HL-60 (cell line): ENCODE measurements at regions not wholly inside any gene's neighbourhood (a gene's known extent, or its start where the extent isn't known, plus 50 kb on each side); places are given as distances from the start of the nearest gene placed in this dataset.

Experiments
- DNase-seq, 2 experiments: peaks; one replicate each; pipeline ENCODE4 v3.0.0-alpha.2; 2010 to 2020; ENCODE audit warnings: low read depth in 1 of 2, low spot score in 1 of 2
- H3K27ac ChIP-seq: fragments of 250-450 bp; sonication (Bioruptor Pico); replicated peaks from 2 replicates; pipeline ENCODE4 v1.5.1; 2020; ENCODE audit warnings: mild to moderate bottlenecking, moderate library complexity
- H3K27me3 ChIP-seq: fragments of 250-450 bp; sonication (Bioruptor Pico); 2 replicates; pipeline ENCODE4 v1.5.1; 2021; ENCODE audit warnings: mild to moderate bottlenecking, moderate library complexity; ENCODE audit not compliant: insufficient read depth, poor library complexity, severe bottlenecking
- H3K4me3 ChIP-seq: replicated peaks from 2 replicates; pipeline ENCODE4 v1.5.1; 2011; ENCODE audit warnings: mild to moderate bottlenecking, control low read depth, low read length; ENCODE audit not compliant: insufficient read depth
- CTCF ChIP-seq: IDR thresholded peaks from one replicate; pipeline ENCODE4 v1.5.1; 2011; ENCODE audit warnings: low read length, control low read depth, inconsistent platforms; ENCODE audit not compliant: insufficient read depth
- GABPA ChIP-seq: IDR thresholded peaks from 2 replicates; pipeline ENCODE4 v1.6.1; 2012; ENCODE audit warnings: low read depth
- POLR2AphosphoS5 ChIP-seq: IDR thresholded peaks from 2 replicates; pipeline ENCODE4 v1.6.1; 2012; ENCODE audit warnings: low read depth
- REST ChIP-seq: IDR thresholded peaks from 2 replicates; pipeline ENCODE4 v1.6.1; 2012; ENCODE audit warnings: low read depth; ENCODE audit not compliant: insufficient replicate concordance
- SPI1 ChIP-seq: IDR thresholded peaks from 2 replicates; pipeline ENCODE4 v1.6.1; 2012; ENCODE audit warnings: low read depth, mild to moderate bottlenecking, borderline replicate concordance

- no peak for DNase-seq
- no peak overlapping the region for H3K27ac ChIP-seq
- no peak for TF ChIP-seq POLR2AphosphoS5
- no peak for TF ChIP-seq CTCF
- TF ChIP-seq REST: no peak
- TF ChIP-seq GABPA: no peak
- TF ChIP-seq SPI1: no peak
- no peaks in the 10 kb centered on the region for H3K27me3 ChIP-seq
- H3K4me3 ChIP-seq: no peak overlapping the region
Observed at GRCh38 chr4:130306566-130306965, 1210.6 kb downstream of the C4orf33 start.

- Histone ChIP-seq H3K27ac (no peak overlapping the region), H3K4me3 (no peak overlapping the region), H3K27me3 (no peaks in the 10 kb centered on the region)
- TF ChIP-seq POLR2AphosphoS5 (no peak), GABPA (no peak), SPI1 (no peak), CTCF (no peak), REST (no peak)
- no peak for DNase-seq
Observed at GRCh38 chr4:130309221-130309620, 1213.3 kb downstream of the C4orf33 start.

DNA sequence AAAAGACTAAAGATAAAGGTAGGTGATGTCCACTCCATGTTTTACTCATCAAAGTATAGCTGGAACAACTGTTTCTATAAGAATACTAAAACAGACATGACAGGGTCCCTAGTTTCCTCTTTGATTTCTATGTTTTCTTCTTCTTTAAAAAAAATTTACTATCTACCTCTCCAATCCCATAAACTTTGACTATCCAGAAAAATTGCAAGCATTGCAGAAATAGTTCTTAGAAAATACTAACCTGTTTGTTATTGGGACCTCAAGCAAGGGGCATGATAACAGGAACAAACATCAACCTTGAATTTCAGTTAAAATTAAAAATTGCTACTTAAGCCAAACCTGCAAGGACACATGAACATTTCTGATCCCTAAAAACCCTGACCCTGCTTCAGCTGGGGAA, 1226.5 kb downstream of the C4orf33 start:
- Histone ChIP-seq H3K27ac (no peak overlapping the region), H3K4me3 (no peak overlapping the region), H3K27me3 (no peaks in the 10 kb centered on the region)
- no peak for DNase-seq
- no peak for TF ChIP-seq SPI1
- TF ChIP-seq CTCF: no peak
- TF ChIP-seq POLR2AphosphoS5: no peak
- no peak for TF ChIP-seq REST
- no peak for TF ChIP-seq GABPA
